Breast epithelium (tissue), 4 donors: ENCODE measurements at regions not wholly inside any gene's neighbourhood (a gene's known extent, or its start where the extent isn't known, plus 50 kb on each side); places are given as distances from the start of the nearest gene placed in this dataset.

Source experiments
- DNase-seq, 2 donors: peaks; one replicate each; pipeline ENCODE4 v3.0.0-alpha.2; 2019; ENCODE audit warnings: low spot score in 2 of 2
- H3K27ac ChIP-seq, 2 donors: fragments of 200-600 bp; sonication (generic) in 1 of 2; one replicate each; pipeline ENCODE4 v1.5.1; 2016 to 2019; ENCODE audit warnings: mild to moderate bottlenecking in 1 of 2
- H3K27me3 ChIP-seq, 2 donors: fragments of 200-600 bp; sonication (generic) in 1 of 2; one replicate each; pipeline versions ENCODE4 v1.5.1 to v1.6.0; 2017 to 2019; ENCODE audit warnings: control low read depth in 1 of 2, mild to moderate bottlenecking in 1 of 2
- H3K36me3 ChIP-seq: fragments of 200-600 bp; one replicate; pipeline ENCODE4 v1.5.1; 2019
- H3K4me1 ChIP-seq, 2 donors: fragments of 200-600 bp; sonication (generic); one replicate each; pipeline ENCODE4 v1.5.1; 2016 to 2019; ENCODE audit warnings: control low read depth in 1 of 2
- H3K4me3 ChIP-seq, 3 donors: fragments of 200-600 bp; sonication (generic); 1 replicate in 2 of 3; 2 replicates in 1 of 3; pipeline ENCODE4 v1.5.1; 2016 to 2019; ENCODE audit warnings: mild to moderate bottlenecking in 3 of 3, moderate library complexity in 2 of 3
- H3K9me3 ChIP-seq, 2 donors: fragments of 200-600 bp; sonication (generic) in 1 of 2; one replicate each; pipeline ENCODE4 v1.5.1; 2016 to 2019; ENCODE audit warnings: control low read depth in 1 of 2
- POLR2A ChIP-seq: fragments of 450-650 bp; IDR thresholded peaks from one replicate; pipeline ENCODE4 v1.6.1; 2016; ENCODE audit warnings: antibody characterized with exemption, mild to moderate bottlenecking, moderate library complexity
- POLR2AphosphoS5 ChIP-seq, 3 donors: sonication (generic); formaldehyde crosslinking; IDR thresholded peaks; one replicate each; pipeline ENCODE4 v1.6.1; 2017; ENCODE audit warnings: antibody characterized with exemption in 3 of 3
- intact Hi-C: fragments of 100-400 bp; cut with DNase I; formaldehyde crosslinking; loops from one replicate; pipeline ENCODE4 v1.15.1; 2023; ENCODE audit warnings: low total_unique reads
- TF ChIP-seq, protein P1 (sequence below), 3 donors: fragments of 450-650 bp; IDR thresholded peaks; one replicate each; pipeline ENCODE4 v1.5.1; 2016 to 2017; ENCODE audit warnings: antibody characterized with exemption in 3 of 3, mild to moderate bottlenecking in 3 of 3, moderate library complexity in 3 of 3

GRCh38 chr18:51653507-51654213 lies 456.2 kb upstream of the MEX3C start:
- no peaks in the 10 kb centered on the region for H3K36me3 ChIP-seq
- intact Hi-C loops, result no loop called here
- no peak overlapping the region for H3K4me3 ChIP-seq
- no peak for DNase-seq
- no peaks in the 10 kb centered on the region for H3K4me1 ChIP-seq
- no peaks in the 10 kb centered on the region for H3K27me3 ChIP-seq
- TF ChIP-seq POLR2AphosphoS5 (IDR thresholded peaks at IDR 0.05) (no peak), POLR2A (no peak)
- TF ChIP-seq, protein P1, sequence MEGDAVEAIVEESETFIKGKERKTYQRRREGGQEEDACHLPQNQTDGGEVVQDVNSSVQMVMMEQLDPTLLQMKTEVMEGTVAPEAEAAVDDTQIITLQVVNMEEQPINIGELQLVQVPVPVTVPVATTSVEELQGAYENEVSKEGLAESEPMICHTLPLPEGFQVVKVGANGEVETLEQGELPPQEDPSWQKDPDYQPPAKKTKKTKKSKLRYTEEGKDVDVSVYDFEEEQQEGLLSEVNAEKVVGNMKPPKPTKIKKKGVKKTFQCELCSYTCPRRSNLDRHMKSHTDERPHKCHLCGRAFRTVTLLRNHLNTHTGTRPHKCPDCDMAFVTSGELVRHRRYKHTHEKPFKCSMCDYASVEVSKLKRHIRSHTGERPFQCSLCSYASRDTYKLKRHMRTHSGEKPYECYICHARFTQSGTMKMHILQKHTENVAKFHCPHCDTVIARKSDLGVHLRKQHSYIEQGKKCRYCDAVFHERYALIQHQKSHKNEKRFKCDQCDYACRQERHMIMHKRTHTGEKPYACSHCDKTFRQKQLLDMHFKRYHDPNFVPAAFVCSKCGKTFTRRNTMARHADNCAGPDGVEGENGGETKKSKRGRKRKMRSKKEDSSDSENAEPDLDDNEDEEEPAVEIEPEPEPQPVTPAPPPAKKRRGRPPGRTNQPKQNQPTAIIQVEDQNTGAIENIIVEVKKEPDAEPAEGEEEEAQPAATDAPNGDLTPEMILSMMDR (IDR thresholded peaks at IDR 0.05), result no peak
- no peak overlapping the region for H3K27ac ChIP-seq
- no peaks in the 10 kb centered on the region for H3K9me3 ChIP-seq

GRCh38 chr18:51654488-51655326 lies 457.2 kb upstream of the MEX3C start:
- no peak for TF ChIP-seq POLR2AphosphoS5 (IDR thresholded peaks at IDR 0.05)
- TF ChIP-seq POLR2A, result no peak
- TF ChIP-seq, protein P1 (IDR thresholded peaks at IDR 0.05), result no peak
- Histone ChIP-seq H3K27ac (no peak overlapping the region), H3K27me3 (no peaks in the 10 kb centered on the region), H3K4me1 (no peaks in the 10 kb centered on the region), H3K9me3 (no peaks in the 10 kb centered on the region), H3K4me3 (no peak overlapping the region), H3K36me3 (no peaks in the 10 kb centered on the region)
- intact Hi-C loops, result loop anchor here (5.0 kb wide), 1 partner anchor 302 kb away; no protein-coding TSS in a partner anchor
- no peak for DNase-seq

DNA sequence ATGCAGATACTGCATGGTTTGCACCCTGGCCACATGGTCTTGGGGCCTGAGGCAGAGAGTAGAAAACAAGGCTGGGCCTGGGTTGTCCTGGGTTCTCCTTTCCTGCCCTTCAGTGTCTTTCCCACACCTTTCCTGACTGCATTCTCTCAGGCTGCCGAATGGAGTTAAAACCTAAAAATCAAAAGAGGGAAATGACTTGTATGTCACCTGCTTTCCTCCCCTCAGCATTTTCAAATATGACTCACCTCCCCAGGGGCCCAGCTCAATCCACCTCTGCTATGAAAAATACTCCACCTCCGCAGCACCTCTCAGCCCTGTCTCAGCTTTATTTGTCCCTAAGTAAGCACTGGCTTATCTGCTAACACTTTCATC lies 457.8 kb upstream of the MEX3C start:
- intact Hi-C loops, result loop anchor here (5.0 kb wide), 1 partner anchor 303 kb away; no protein-coding TSS in a partner anchor
- no peaks in the 10 kb centered on the region for H3K4me1 ChIP-seq
- TF ChIP-seq, protein P1 (IDR thresholded peaks at IDR 0.05), result no peak
- TF ChIP-seq POLR2AphosphoS5 (IDR thresholded peaks at IDR 0.05) (no peak), POLR2A (no peak)
- DNase-seq, result no peak
- H3K4me3 ChIP-seq, result no peak overlapping the region
- H3K9me3 ChIP-seq, result no peaks in the 10 kb centered on the region
- H3K27me3 ChIP-seq, result no peaks in the 10 kb centered on the region
- no peaks in the 10 kb centered on the region for H3K36me3 ChIP-seq
- no peak overlapping the region for H3K27ac ChIP-seq

DNA sequence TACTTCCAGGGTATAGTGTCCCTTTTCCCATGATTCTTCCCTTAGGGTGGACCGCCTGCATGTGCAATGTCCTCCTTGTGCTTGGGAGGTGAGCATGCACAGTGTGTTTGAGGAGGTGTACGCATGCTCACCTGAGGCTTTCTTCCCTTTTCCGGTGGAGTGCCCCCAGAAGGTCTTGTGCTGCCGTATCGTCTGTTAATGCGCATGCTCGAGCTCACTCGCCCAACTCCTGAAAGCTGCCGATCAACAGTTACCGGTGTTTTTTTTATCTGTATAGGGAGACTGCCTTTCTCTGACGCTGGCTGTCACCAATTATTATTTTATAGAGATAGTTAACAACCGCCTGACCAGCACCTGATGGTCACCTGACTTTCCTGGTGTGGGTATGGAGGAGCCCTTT lies 458.8 kb upstream of the MEX3C start:
- Histone ChIP-seq H3K27ac (no peak overlapping the region), H3K4me3 (no peak overlapping the region), H3K27me3 (no peaks in the 10 kb centered on the region), H3K9me3 (no peaks in the 10 kb centered on the region), H3K4me1 (no peaks in the 10 kb centered on the region), H3K36me3 (no peaks in the 10 kb centered on the region)
- TF ChIP-seq POLR2AphosphoS5 (IDR thresholded peaks at IDR 0.05) (no peak), POLR2A (no peak)
- TF ChIP-seq, protein P1 (IDR thresholded peaks at IDR 0.05), result no peak
- DNase-seq, result no peak
- intact Hi-C loops, result loop anchor here (5.0 kb wide), 1 partner anchor 304 kb away; no protein-coding TSS in a partner anchor

GRCh38 chr18:51658436-51658835 lies 461.0 kb upstream of the MEX3C start:
- TF ChIP-seq, protein P1 (IDR thresholded peaks at IDR 0.05), result no peak
- TF ChIP-seq POLR2AphosphoS5 (IDR thresholded peaks at IDR 0.05), result no peak
- TF ChIP-seq POLR2A, result no peak
- no peak overlapping the region for H3K4me3 ChIP-seq
- no peaks in the 10 kb centered on the region for H3K9me3 ChIP-seq
- no peak overlapping the region for H3K27ac ChIP-seq
- intact Hi-C loops, result loop anchor here (5.0 kb wide), 1 partner anchor 306 kb away; no protein-coding TSS in a partner anchor
- no peak for DNase-seq
- H3K36me3 ChIP-seq, result no peaks in the 10 kb centered on the region
- H3K27me3 ChIP-seq, result no peaks in the 10 kb centered on the region
- no peaks in the 10 kb centered on the region for H3K4me1 ChIP-seq
